GDM1 (cell line): ENCODE measurements at regions not wholly inside any gene's neighbourhood (a gene's known extent, or its start where the extent isn't known, plus 50 kb on each side); places are given as distances from the start of the nearest gene placed in this dataset.

Source experiments
- DNase-seq: peaks from one replicate; lab custom pipeline; 2025; lab: John Stamatoyannopoulos, UW

DNA sequence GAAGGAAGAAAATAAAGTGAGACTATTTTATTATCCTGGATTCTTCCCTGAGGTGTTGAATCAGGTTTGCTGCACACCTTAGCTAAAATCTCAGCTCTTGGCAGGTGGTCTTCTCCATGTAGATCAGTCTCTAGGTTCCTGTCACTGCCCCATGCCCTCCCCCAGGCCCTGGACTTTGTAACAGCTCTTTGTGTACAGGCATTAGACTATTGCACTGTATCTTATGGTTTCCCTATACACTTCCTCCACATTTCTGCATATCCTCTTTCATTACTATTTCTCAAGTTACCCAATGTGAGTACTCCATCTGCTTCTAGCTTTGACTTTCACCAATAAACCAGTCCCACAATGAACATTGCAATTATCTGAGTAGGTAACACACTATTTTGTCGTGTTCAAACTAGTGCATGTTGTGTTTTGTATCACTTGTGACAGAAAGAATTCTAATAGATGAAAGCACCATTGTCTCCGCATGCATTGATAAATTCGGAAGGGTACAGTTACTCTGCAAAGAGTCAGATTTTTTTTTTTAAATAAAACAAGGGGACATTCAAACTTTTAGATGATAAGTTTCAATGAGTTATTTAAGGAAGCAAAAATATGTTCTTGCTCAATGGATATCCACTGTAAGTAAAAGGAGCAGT is 1348.7 kb upstream of the C9orf72 start:
- DNase-seq: no peak

DNA sequence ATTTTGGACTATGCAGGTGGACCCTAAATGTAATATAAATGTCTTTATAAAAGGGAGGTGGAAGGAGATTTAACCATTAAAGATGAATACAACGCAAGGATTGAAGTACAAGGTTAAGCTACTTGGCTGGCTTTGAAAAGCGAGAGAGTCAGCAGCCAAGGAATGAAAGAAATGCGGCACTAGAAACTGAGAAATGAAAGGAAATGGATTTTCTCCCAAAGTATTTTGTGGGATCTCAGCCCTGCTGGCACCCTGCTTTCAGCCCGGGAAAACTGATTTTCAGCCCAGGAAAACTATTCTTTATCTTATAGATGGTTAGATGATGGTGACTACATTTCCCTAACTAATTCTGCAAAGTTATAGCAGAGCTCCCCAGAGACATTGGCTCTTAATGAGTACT is 1349.6 kb upstream of the C9orf72 start:
- no peak for DNase-seq

DNA sequence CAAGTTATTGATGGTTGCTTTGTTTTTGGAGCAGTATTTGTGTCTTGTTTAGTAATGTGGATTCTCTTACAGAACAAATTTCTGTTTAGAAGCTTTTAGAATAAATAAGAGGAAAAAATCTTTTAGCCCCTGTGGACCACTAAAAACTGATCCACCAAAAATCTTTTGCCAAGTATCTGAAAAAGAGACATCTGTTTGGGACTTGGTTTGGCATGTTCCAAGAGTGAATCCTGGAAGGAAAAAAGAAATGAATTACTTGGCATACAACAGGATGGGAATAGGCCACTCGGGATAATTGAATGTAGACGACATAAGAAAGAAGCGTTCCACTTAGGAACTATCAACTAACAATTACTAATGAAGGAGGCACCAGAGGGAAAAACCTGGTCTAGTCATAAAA is 1350.1 kb upstream of the C9orf72 start:
- DNase-seq: no peak

DNA sequence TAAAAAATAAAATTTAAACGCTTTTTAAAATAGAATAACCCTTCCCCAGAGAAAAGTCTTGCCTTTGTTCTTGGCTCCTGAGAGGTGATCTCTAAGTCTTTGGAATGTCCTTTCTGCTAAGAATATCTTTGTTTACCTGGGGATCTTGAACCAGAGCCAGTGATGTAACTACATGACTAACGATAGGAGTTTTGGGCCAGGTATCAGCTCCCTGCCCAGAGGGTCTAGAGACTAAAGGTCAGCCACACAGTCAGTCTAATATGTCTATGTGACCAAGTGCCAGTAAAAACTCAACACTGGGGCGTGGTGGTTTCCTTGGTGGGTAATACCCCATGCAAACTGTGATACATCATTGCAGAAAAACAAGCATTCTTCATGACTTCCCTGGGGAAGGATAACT is 1351.9 kb upstream of the C9orf72 start:
- no peak for DNase-seq

DNA sequence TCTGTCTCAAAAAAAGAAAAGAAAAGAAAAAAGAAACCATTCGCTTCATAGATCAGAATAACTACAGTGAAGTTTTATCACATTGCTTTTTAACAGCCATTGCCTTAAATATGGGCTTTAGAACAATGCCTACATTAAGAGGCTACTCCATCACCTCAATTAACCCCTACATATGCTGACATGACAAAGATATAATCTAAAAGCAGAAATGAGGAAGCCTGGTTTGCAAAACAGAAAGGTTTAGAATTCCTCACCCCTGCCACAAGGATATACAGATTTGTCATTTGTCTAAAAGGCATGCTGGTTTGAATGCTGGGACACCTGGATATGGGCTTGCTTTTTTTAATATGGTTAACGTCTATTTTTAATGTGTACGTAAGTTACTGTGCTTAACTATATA is 1353.0 kb upstream of the C9orf72 start:
- no peak for DNase-seq

DNA sequence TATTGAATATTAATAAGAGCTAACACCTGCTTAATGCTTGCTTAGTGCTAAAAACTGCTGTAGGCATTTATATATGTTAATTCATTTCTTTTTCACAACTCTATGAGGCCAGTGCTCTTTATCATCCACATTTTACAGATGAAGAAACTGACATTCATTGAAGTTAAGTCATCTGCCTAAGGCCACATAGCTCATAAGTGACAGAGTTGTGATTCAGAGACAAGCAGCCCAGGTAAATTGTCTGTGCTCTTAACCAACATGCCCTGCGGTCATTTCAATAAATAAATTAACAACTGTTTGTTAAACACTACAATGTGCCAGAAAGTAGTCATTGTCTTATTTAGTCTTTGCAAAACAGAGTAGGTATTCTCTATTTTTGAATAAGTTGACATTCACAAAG is 1354.4 kb upstream of the C9orf72 start:
- no peak for DNase-seq

DNA sequence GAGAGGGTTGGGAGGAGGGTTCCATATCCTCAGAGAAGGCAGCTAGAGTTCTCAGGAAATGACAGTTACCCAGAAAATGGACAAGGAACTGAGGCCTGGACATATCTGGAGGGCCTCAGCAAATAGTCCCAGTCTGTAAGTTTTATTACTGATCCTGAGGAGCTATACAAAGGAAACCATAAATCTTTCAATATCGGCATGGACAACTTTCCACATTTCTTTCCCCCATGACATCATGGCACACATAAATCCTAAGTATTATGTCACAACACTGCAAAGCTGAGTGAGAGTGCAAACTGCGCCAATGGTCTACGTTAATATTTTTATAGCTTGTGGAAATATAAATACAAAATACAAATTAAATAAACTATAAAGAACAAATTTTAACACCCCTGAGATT is 1356.2 kb upstream of the C9orf72 start:
- DNase-seq: no peak

DNA sequence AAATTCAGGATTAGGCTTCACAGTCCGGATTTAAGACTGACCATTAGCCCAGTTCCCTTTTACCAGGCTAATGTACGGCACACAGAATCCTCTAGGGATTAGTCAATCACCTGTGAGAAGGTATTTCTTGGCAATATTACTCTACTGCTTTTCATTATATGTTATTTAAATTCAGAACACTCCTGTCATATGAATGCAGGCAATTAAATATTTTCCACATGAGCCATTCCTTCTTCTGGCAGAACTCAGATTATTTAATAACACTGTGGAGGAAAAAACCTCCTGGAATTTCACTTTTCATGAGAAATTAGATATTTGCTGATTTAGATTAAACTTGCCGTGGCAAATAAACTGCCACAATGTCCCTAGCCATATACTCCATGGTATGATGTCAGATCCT is 1357.5 kb upstream of the C9orf72 start:
- DNase-seq: no peak

DNA sequence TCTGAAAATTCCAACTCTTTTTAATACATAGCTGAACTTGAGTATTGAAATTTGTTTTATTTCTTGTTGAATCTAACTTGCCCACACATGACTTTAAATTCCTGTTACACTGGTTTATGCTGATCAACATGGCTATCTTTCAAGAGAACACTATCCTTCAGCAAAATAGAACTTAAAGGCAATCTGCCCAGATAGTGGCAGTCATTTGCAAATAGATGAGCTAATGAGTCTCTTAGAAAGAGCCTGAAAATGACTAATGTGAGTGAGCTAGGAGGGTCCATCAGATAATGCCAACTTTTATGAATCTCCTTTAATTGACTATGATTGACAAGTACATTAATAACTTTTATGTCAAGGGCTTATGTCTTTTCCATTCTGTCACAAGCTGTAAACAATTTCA is 1360.8 kb upstream of the C9orf72 start:
- DNase-seq: no peak

DNA sequence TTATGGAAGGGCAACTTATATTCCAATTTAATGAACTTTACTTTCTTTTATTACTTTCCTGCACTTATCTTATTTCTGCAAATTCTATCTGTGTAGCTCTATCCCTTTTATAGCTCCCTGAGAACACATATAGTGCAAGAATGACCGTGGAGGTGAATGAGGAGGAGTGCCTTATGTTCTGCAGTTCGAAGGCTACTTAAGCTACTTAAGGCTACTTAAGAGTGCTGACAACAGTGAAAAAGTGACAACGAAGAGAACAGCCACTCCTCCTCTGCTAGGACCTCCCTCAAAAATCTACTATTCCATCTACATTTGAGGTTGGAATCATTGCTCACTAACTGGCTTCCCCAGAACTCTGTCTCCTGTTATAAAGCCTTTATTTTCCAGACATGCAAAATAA is 1365.7 kb upstream of the C9orf72 start:
- no peak for DNase-seq

DNA sequence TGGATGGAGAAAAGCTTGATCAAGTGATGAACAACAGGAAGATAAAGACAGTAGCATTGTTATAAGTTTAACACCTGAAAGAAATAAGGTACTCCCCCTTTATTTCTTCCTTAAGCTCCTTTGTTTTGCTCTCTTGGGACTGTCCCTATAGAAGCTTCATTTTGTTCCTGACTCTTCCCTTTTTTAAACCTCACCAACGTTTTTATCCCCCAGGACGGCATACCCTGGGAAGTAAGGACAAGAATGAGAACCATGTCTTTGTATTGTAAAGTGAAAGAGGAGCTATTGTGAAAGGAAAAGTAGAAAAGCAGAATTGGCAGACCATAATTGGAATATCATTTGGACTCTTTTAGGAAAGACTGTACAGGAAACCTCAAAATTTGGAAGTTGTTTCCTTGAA is 1368.6 kb upstream of the C9orf72 start:
- DNase-seq: no peak

DNA sequence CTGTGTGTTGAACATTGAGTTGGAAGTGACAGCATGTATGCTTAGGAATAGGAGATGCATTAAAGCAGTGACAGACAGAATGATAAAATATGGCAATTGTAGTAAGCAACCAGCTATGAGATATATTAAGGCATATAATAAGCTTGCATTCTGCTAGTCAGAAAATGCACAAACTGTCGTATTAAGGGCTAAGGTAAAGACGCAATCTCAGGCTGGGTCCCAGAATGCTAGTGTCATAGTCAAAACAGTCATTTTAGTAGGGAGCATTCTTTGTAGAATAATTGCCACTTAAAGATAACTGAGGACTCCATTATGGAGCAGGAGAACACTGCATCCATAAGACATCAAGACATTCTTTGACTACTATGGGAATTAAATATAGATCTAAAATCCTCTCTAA is 1369.7 kb upstream of the C9orf72 start:
- DNase-seq: no peak

DNA sequence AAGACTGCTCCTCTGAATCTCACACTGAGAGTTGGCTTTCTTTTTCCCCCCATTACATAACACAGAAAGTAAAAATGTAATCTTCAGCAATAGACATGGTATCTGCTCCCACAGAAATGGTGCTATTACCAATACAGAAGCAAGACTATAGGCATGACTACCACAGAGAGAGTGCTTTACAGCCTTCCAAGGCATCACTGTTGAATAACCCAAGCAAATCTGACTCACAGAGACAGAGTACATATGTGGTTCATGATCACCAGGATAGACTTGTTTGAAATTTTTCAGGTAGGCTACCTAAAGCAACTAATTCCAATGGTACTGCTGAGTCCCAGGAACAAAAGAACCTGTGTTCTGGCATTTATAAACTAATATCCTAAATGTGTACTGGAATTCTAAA is 1373.4 kb upstream of the C9orf72 start:
- no peak for DNase-seq

DNA sequence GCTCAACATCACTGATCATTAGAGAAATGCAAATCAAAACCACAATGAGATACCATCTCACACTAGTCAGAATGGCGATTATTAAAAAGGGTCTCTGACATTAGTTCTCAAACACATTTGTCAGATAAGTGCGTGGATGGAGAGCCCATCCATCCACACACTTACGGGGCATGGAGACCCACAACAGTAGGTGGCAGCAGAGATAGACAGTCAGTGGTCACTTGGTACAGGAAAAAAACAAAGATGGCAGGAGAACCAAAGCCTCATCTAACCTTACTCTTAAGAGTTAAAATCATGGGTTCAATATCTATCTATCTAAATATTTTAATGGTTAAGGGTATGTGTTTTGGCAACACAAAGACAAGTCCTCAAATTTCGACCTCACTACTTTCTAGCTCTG is 1378.7 kb upstream of the C9orf72 start:
- no peak for DNase-seq

DNA sequence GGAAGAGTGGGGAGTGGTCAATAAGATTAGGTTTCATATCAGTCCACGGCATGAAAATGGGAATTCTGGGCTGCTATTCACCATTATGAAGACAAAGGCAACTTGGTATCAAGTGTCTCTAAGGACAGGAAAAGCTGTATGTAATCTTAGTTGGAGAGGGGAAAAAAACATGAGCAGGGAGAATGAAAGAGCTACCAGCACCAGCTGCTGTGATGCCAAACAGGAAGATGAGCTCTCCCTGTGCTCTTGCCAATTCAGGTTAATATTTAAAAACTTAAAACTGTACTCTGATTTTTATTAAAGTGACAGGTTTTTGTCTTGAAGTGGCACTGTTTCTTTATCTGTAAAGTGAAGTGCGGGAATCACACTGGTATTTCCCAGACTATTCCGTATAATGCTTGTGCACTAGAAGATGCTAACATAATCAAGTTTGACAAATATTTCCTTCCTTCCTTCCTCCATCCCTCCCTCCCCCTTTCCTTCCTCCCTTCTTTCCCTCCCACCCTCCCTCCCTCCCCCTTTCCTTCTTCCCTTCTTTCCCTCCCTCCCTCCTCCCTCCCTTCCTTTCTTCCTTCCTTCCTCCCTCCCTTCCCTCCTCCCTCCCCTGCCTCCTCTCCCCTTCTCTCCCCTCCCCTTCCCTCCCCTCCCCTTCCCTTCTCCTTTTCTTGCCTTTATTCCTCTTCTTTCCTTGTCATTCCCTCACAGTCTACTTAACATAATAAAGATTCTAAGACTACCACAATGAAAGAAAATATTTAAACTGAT is 1383.0 kb upstream of the C9orf72 start:
- no peak for DNase-seq

DNA sequence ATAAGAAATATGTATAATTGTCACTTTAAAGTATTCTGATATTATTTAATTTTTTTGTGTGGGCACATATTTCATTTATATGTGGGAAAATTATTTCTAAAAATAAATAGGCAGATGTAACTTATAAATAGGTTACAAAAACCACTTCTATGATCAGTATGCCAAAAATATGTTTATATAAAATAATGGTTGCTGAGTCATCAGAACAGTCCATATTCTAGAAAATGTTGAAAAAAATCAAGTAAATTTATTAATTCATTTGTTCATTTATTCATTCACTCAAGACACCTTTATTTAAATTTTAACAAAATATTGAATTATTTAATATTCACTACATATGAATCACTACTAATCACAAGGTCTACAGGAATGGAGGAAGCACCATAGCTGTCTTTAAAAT is 1387.3 kb upstream of the C9orf72 start:
- no peak for DNase-seq

DNA sequence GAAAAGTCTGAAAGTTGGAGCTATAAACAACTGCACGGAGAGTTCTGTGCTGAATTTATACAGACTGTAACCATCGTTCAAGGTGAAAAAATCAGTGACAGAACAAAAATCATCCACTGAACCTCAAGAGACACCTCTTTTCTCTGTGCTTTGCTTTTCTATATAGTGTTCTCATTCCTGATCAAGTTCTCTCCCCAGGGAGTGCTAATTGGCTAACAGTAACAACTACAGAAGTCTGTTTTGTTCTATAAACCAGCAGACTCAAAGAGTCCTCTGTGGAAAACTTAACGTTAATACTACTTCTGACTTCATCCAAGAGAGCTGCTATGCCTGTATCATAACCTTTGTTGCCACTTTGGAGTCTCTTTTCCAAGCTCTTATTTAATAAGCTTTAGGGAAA is 1388.3 kb upstream of the C9orf72 start:
- no peak for DNase-seq

DNA sequence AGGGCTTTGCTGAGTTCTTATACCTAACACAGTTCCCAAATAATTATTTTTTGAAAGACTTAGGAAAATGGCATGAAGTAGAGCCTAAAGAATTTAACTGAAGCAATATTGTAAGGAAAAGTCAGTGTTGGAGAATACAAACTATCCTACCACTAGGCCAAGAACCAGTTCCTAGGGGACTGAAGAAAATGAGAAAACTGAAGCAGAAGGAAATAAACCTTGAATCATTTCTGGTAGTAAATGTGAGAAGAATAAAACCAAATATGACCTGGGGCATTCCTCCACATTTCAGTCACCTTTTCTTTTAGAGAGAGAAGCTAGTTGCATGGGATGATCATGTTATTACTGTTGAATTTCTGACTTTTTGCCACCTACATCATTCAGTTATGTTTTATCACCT is 1393.9 kb upstream of the C9orf72 start:
- DNase-seq: no peak

DNA sequence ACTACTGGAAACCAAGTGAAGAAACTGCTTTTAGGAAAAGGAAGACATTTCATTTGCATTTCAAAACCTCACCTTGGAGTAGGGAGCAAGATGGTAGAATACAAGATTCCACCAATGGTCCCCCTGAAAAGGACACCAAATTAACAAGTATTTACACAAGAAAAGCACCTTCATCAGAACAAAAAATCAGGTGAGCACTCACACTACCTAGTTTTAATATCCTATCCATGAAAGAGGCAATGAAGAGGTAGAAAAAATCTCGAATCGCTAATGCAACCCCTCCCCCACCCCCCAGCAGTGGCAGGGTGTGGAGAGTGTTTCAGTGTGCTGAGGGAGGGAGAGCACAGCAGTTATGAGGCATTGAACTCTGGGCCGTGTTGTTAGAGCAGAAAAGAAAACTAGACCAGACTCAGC is 1397.0 kb upstream of the C9orf72 start:
- DNase-seq: no peak

DNA sequence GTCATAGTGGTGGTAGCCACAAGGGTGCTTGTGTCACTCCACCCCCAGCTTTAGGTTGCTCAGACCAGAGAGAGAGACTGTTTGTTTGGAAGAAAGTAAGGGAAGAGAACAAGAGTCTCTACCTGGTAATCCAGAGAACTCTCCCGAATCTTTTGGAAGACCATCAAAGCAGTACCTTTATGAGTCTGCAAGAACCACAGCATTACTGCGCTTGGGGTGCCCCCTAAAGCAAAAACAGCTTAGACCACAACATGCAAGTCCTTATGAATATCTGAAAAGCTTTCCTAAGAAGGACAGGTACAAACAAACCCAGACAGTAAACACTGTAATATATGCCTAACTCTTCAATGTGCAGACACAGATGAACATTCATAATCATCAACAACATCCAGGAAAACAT is 1398.6 kb upstream of the C9orf72 start:
- no peak for DNase-seq

DNA sequence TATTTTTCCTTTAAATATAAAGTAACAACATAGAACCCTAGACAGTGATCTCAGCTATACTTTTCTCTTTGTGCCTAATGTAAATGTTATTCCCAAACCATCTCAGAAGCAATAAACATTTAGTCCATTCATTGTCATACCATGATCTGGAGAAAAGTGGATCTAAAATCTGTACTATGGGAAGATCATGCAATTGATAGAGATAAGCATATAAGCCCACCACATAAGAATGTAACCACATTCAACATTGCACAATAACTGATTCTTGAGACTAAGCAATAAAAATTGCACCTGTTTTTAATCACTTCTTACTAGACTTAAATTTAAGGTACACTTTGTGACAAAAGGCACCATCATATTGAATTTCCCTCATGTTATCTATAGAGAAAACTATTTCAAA is 1403.0 kb upstream of the C9orf72 start:
- DNase-seq: no peak

DNA sequence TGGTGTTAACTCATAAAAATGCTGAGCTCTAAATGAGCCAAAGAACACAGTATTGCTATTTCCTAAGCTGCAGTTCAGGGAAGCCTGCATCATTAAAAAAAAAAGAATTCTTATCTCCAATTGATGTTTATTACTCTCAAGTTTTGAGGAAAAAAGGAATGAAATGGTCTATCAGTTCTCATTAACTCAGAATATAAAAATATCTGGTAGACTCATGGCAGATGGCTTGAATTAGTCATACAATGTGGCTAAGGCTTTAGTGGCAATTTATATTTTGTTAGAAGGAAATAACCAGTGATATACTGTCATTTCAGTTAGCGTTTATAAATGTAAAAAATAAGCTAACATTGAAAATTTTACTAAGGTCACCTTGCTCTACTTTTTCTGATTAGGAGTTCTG is 1403.4 kb upstream of the C9orf72 start:
- DNase-seq: no peak

DNA sequence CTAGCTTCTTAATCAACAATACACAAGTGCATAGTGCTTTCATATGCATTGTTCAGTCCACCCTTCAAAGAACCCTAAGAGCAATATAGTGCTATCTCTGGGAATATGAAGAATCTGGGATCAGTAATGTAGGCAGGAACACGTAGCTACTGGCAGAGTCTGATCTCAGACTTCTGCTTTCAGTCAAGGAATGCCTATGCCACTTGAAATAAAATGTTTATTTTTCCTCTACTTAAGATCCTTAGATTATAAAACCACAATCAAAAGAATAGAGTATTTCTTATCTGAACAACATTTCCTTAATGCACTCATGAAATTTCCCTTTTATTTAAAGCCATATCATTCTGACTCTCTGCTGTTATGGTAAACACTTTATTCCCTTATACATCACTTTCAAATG is 1407.8 kb upstream of the C9orf72 start:
- DNase-seq: no peak

DNA sequence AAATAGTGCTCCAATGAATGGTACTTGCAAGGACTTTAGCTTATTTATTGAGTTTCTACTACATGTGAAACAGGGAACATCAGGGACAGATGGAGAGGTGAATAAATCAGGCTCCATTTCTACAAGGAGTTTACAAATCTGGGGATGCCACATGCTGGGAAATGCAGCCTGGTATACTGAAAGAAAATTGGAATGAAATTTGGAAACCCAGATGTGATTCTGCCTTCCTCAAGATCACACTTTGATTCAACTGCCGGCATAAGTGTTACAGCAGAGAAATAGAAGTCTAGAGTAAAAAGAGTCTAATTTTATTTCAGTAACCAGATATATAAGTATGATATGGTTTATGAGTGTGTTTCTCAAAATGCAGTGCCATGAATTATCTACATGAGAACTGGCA is 1408.4 kb upstream of the C9orf72 start:
- no peak for DNase-seq
